ENCODE measurements at regions not wholly inside any gene's neighbourhood (a gene's known extent, or its start where the extent isn't known, plus 50 kb on each side); places are given as distances from the start of the nearest gene placed in this dataset.

GRCh38 chr17:62882284-62882683 lies 74.2 kb upstream of the MARCHF10 start:
- TF ChIP-seq POLR2A (IDR thresholded peaks at IDR 0.05) (no peak), CTCF (IDR thresholded peaks at IDR 0.05) (no peak)
